Transverse colon (tissue), 1 donor: ENCODE measurements at regions not wholly inside any gene's neighbourhood (a gene's known extent, or its start where the extent isn't known, plus 50 kb on each side); places are given as distances from the start of the nearest gene placed in this dataset.

Experiments used
- EP300 ChIP-seq: sonication (generic); formaldehyde crosslinking; IDR thresholded peaks from one replicate; pipeline ENCODE4 v1.6.1; 2017; ENCODE audit warnings: antibody characterized with exemption, low read depth
- POLR2A ChIP-seq: fragments of 450-650 bp; IDR thresholded peaks from one replicate; pipeline ENCODE4 v1.6.1; 2016; ENCODE audit warnings: antibody characterized with exemption, mild to moderate bottlenecking, moderate library complexity

DNA sequence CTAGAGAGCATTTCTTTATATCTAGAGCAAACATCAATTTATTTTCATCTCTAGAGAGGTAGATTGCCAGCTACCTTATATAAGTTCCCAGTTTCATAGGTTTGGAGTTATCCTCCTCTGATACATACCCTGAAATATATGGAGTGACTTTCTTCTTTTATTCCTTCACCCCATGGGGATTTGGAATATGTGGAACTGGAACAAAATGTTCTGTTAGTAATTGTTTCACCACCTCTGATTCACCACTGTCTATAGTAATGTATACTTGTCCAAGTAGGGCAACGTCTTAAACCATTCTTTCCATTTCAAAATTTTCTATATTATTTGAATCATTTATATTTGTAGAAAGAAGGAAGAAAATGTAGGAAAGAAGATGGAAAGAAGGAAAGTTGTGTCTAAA, 511.2 kb upstream of the KCND2 start:
- TF ChIP-seq POLR2A (no peak), EP300 (no peak)
